Breast epithelium (tissue), 4 donors: ENCODE measurements at regions not wholly inside any gene's neighbourhood (a gene's known extent, or its start where the extent isn't known, plus 50 kb on each side); places are given as distances from the start of the nearest gene placed in this dataset.

Experiments used
- DNase-seq, 2 donors: peaks; one replicate each; pipeline ENCODE4 v3.0.0-alpha.2; 2019; ENCODE audit warnings: low spot score in 2 of 2
- H3K27ac ChIP-seq, 2 donors: fragments of 200-600 bp; sonication (generic) in 1 of 2; one replicate each; pipeline ENCODE4 v1.5.1; 2016 to 2019; ENCODE audit warnings: mild to moderate bottlenecking in 1 of 2
- H3K27me3 ChIP-seq, 2 donors: fragments of 200-600 bp; sonication (generic) in 1 of 2; one replicate each; pipeline versions ENCODE4 v1.5.1 to v1.6.0; 2017 to 2019; ENCODE audit warnings: control low read depth in 1 of 2, mild to moderate bottlenecking in 1 of 2
- H3K36me3 ChIP-seq: fragments of 200-600 bp; one replicate; pipeline ENCODE4 v1.5.1; 2019
- H3K4me1 ChIP-seq, 2 donors: fragments of 200-600 bp; sonication (generic); one replicate each; pipeline ENCODE4 v1.5.1; 2016 to 2019; ENCODE audit warnings: control low read depth in 1 of 2
- H3K4me3 ChIP-seq, 3 donors: fragments of 200-600 bp; sonication (generic); 1 replicate in 2 of 3; 2 replicates in 1 of 3; pipeline ENCODE4 v1.5.1; 2016 to 2019; ENCODE audit warnings: mild to moderate bottlenecking in 3 of 3, moderate library complexity in 2 of 3
- H3K9me3 ChIP-seq, 2 donors: fragments of 200-600 bp; sonication (generic) in 1 of 2; one replicate each; pipeline ENCODE4 v1.5.1; 2016 to 2019; ENCODE audit warnings: control low read depth in 1 of 2
- POLR2A ChIP-seq: fragments of 450-650 bp; IDR thresholded peaks from one replicate; pipeline ENCODE4 v1.6.1; 2016; ENCODE audit warnings: antibody characterized with exemption, mild to moderate bottlenecking, moderate library complexity
- POLR2AphosphoS5 ChIP-seq, 3 donors: sonication (generic); formaldehyde crosslinking; IDR thresholded peaks; one replicate each; pipeline ENCODE4 v1.6.1; 2017; ENCODE audit warnings: antibody characterized with exemption in 3 of 3
- intact Hi-C: fragments of 100-400 bp; cut with DNase I; formaldehyde crosslinking; loops from one replicate; pipeline ENCODE4 v1.15.1; 2023; ENCODE audit warnings: low total_unique reads
- TF ChIP-seq, protein P1 (sequence below), 3 donors: fragments of 450-650 bp; IDR thresholded peaks; one replicate each; pipeline ENCODE4 v1.5.1; 2016 to 2017; ENCODE audit warnings: antibody characterized with exemption in 3 of 3, mild to moderate bottlenecking in 3 of 3, moderate library complexity in 3 of 3

DNA sequence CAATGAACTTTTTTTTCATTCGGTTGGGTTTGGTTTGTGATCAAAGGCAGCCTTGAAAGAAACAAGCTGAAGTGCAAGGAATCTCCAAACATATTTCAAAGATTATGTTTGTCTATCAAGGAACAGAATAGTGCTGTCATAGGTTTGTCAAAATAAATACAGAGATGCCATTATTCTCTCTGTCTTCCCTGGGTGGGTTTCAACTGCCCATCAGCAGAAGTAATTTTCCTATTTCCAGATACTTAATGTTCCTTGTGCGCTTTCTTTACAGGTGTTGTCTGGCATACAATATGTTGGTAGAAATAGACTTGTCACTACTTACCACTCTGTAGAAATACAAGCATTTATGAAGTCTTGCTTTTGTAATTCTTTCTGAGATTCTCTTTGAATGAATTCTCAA is 294.9 kb downstream of the PDHA2 start:
- TF ChIP-seq POLR2AphosphoS5 (IDR thresholded peaks at IDR 0.05) (no peak), POLR2A (no peak)
- TF ChIP-seq, protein P1, sequence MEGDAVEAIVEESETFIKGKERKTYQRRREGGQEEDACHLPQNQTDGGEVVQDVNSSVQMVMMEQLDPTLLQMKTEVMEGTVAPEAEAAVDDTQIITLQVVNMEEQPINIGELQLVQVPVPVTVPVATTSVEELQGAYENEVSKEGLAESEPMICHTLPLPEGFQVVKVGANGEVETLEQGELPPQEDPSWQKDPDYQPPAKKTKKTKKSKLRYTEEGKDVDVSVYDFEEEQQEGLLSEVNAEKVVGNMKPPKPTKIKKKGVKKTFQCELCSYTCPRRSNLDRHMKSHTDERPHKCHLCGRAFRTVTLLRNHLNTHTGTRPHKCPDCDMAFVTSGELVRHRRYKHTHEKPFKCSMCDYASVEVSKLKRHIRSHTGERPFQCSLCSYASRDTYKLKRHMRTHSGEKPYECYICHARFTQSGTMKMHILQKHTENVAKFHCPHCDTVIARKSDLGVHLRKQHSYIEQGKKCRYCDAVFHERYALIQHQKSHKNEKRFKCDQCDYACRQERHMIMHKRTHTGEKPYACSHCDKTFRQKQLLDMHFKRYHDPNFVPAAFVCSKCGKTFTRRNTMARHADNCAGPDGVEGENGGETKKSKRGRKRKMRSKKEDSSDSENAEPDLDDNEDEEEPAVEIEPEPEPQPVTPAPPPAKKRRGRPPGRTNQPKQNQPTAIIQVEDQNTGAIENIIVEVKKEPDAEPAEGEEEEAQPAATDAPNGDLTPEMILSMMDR (IDR thresholded peaks at IDR 0.05), result no peak
- DNase-seq, result no peak
- H3K27ac ChIP-seq, result no peak overlapping the region
- H3K4me3 ChIP-seq, result no peak overlapping the region
- no peaks in the 10 kb centered on the region for H3K4me1 ChIP-seq
- no peaks in the 10 kb centered on the region for H3K27me3 ChIP-seq
- H3K9me3 ChIP-seq, result no peaks in the 10 kb centered on the region
- intact Hi-C loops, result no loop called here
- H3K36me3 ChIP-seq, result no peaks in the 10 kb centered on the region

DNA sequence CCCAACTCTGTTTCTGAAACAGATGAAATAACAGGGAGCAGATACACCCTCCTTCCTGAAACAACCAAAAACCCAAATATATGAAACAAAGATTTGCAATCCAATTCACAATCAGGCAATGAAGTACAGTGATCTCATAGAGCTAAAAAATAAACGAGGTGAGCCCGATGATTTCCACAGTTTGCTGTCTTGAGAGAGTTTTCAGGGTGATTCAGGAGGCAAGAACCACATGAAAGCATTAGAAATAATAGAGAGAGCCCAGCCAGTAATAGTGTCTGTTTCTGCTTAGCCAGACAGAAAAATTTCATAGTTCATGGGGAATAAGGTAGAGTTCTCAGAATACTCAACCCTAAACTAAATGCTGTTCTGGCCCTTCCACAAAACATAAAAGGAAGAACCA is 296.2 kb downstream of the PDHA2 start:
- intact Hi-C loops, result loop anchor here (2.0 kb wide), 1 partner anchor 53 kb away; no protein-coding TSS in a partner anchor
- H3K4me3 ChIP-seq, result no peak overlapping the region
- H3K4me1 ChIP-seq, result no peaks in the 10 kb centered on the region
- H3K27me3 ChIP-seq, result no peaks in the 10 kb centered on the region
- no peaks in the 10 kb centered on the region for H3K36me3 ChIP-seq
- no peak for DNase-seq
- no peaks in the 10 kb centered on the region for H3K9me3 ChIP-seq
- H3K27ac ChIP-seq, result no peak overlapping the region
- TF ChIP-seq POLR2AphosphoS5 (IDR thresholded peaks at IDR 0.05) (no peak), POLR2A (no peak)
- TF ChIP-seq, protein P1 (IDR thresholded peaks at IDR 0.05), result no peak

DNA sequence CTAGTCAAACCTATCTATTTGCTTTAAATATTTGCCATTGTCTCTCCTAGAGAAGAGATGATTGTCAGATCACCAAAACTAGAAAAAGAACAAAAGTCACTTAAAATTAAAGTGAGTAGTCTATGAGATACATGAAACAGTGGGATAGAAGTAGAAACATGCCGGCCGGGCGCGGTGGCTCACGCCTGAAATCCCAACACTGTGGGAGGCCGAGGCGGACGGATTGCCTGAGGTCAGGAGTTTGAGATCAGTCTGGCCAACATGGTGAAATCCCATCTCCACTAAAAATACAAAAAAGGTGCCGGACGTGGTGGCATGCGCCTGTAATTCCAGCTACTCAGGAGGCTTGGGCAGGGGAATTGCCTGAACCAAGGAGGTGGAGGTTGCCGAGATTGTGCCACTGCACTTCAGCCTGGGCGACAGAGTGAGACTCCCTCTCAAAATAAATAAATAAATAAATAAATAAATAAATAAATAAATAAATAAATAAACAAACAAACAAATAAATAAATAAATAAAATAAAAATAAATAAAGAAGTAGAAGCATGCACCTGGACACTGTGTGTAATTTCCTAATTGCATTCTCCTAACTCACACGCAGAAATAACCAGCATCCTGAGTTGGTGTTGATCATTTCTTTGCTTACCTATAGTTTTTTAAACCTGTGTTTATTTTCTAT is 299.5 kb downstream of the PDHA2 start:
- TF ChIP-seq POLR2A (no peak), POLR2AphosphoS5 (IDR thresholded peaks at IDR 0.05) (no peak)
- TF ChIP-seq, protein P1 (IDR thresholded peaks at IDR 0.05), result no peak

DNA sequence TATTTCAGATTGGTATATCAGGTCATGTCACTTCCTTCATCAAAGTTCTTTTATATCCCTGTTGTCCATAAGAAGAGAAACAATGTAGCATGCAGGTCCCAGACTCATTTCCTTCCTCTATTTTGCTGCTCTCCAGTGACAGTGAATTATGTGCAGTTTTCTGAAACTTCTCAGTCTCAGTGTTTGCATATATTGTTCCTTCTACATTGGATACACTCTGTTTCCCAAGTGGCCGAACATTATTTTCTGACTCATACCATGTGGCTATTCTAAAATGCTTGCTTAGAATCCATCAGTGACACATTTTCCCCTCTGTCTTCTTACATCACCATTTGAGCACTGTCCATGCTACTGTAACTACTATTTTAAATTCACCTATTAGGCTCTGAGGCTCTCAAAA is 305.7 kb downstream of the PDHA2 start:
- H3K9me3 ChIP-seq, result no peaks in the 10 kb centered on the region
- H3K4me1 ChIP-seq, result no peaks in the 10 kb centered on the region
- TF ChIP-seq POLR2A, result no peak
- TF ChIP-seq, protein P1 (IDR thresholded peaks at IDR 0.05), result no peak
- TF ChIP-seq POLR2AphosphoS5 (IDR thresholded peaks at IDR 0.05), result no peak
- H3K36me3 ChIP-seq, result no peaks in the 10 kb centered on the region
- intact Hi-C loops, result no loop called here
- H3K27ac ChIP-seq, result no peak overlapping the region
- H3K27me3 ChIP-seq, result no peaks in the 10 kb centered on the region
- DNase-seq, result no peak
- H3K4me3 ChIP-seq, result no peak overlapping the region

More for the DNA sequence above, 299.5 kb downstream of the PDHA2 start:
- Histone ChIP-seq H3K27me3 (no peaks in the 10 kb centered on the region), H3K4me3 (no peak overlapping the region), H3K4me1 (no peaks in the 10 kb centered on the region), H3K27ac (no peak overlapping the region), H3K9me3 (no peaks in the 10 kb centered on the region), H3K36me3 (no peaks in the 10 kb centered on the region)
- no peak for DNase-seq
- intact Hi-C loops, result no loop called here

DNA sequence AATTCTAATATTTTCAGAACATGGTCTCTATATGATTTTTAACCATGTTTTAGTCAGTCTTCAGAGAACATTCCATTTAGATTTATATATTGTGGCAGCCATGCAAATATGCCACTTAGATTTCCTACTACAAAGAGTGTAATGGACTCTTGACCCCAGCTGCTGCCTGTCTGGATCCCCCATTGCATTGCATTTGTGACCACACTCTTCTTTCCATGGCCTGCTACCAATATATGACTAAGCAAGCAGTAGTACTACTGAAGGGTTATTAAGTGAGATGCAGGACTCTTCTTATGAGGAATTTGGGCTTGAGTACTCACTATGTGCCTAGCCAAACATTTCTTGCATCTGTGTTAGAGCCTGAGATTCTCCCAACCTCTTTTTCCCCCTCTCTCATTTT is 306.8 kb downstream of the PDHA2 start:
- H3K27ac ChIP-seq, result no peak overlapping the region
- intact Hi-C loops, result no loop called here

More for the DNA sequence above, 306.8 kb downstream of the PDHA2 start:
- DNase-seq, result no peak
- no peaks in the 10 kb centered on the region for H3K36me3 ChIP-seq
- H3K4me3 ChIP-seq, result no peak overlapping the region
- TF ChIP-seq POLR2AphosphoS5 (IDR thresholded peaks at IDR 0.05), result no peak
- TF ChIP-seq, protein P1 (IDR thresholded peaks at IDR 0.05), result no peak
- TF ChIP-seq POLR2A, result no peak
- H3K27me3 ChIP-seq, result no peaks in the 10 kb centered on the region
- no peaks in the 10 kb centered on the region for H3K4me1 ChIP-seq
- no peaks in the 10 kb centered on the region for H3K9me3 ChIP-seq
